Stimulated activated CD8-positive, alpha-beta memory T cell treated with anti-CD3 and anti-CD28 coated beads, Interleukin-4, amount 100 ng/mL, for 4 hours (primary cell): ENCODE measurements at regions not wholly inside any gene's neighbourhood (a gene's known extent, or its start where the extent isn't known, plus 50 kb on each side); places are given as distances from the start of the nearest gene placed in this dataset.

Source experiments
- DNase-seq, 2 donors: peaks; one replicate each; pipeline ENCODE4 v3.0.0-alpha.2; 2020; ENCODE audit warnings: low read depth in 2 of 2, low spot score in 1 of 2

- no peak for DNase-seq
These were observed 337.8 kb downstream of the IRS2 start for GRCh38 chr13:109448629-109449028.

- no peak for DNase-seq
These were observed 338.7 kb downstream of the IRS2 start for GRCh38 chr13:109447667-109448066.

- no peak for DNase-seq
These were observed 346.1 kb downstream of the IRS2 start for GRCh38 chr13:109440320-109440719.

GRCh38 chr13:109439813-109440212, 346.6 kb downstream of the IRS2 start:
- no peak for DNase-seq

GRCh38 chr13:109436841-109437240, 349.5 kb downstream of the IRS2 start:
- no peak for DNase-seq

GRCh38 chr13:109436055-109436622, 350.2 kb downstream of the IRS2 start:
- DNase-seq, result no peak

- no peak for DNase-seq
These were observed 355.2 kb downstream of the IRS2 start for GRCh38 chr13:109431217-109431616.

- DNase-seq, result no peak
These were observed 358.2 kb downstream of the IRS2 start for GRCh38 chr13:109428146-109428545.

GRCh38 chr13:109427695-109428094, 358.7 kb downstream of the IRS2 start:
- DNase-seq, result no peak

GRCh38 chr13:109427148-109427547, 359.2 kb downstream of the IRS2 start:
- DNase-seq, result no peak

- no peak for DNase-seq
These were observed 359.7 kb downstream of the IRS2 start for GRCh38 chr13:109426690-109426990.

- no peak for DNase-seq
These were observed 360.3 kb downstream of the IRS2 start for GRCh38 chr13:109425821-109426689.

- DNase-seq, result no peak
These were observed 364.2 kb downstream of the IRS2 start for GRCh38 chr13:109422161-109422560.

- DNase-seq, result no peak
These were observed 366.5 kb downstream of the IRS2 start for GRCh38 chr13:109419896-109420295.

- DNase-seq, result no peak
These were observed 368.3 kb downstream of the IRS2 start for GRCh38 chr13:109418111-109418510.

GRCh38 chr13:109416001-109416400, 370.4 kb downstream of the IRS2 start:
- no peak for DNase-seq

GRCh38 chr13:109415057-109415456, 371.3 kb downstream of the IRS2 start:
- no peak for DNase-seq

GRCh38 chr13:109412283-109412901, 374.0 kb downstream of the IRS2 start:
- no peak for DNase-seq

- DNase-seq, result no peak
These were observed 375.5 kb downstream of the IRS2 start for GRCh38 chr13:109410868-109411267.

- no peak for DNase-seq
These were observed 377.6 kb downstream of the IRS2 start for GRCh38 chr13:109408591-109409382.

- DNase-seq, result no peak
These were observed 379.9 kb downstream of the IRS2 start for GRCh38 chr13:109406376-109406992.
